ENCODE measurements at regions not wholly inside any gene's neighbourhood (a gene's known extent, or its start where the extent isn't known, plus 50 kb on each side); places are given as distances from the start of the nearest gene placed in this dataset.

- DNase-seq (ENCODE audit: insufficient read length, low spot score) (no peak), FAIRE-seq (no peak)
Measured at GRCh38 chr14:95034788-95035187, 122.5 kb downstream of the DICER1 start.

GRCh38 chr14:95033682-95034632 is 123.4 kb downstream of the DICER1 start:
- no peak for DNase-seq (ENCODE audit: insufficient read length, low spot score)
- no peak for FAIRE-seq

- DNase-seq (ENCODE audit: insufficient read length, low spot score) (no peak), FAIRE-seq (no peak)
Measured at GRCh38 chr14:95033031-95033430, 124.3 kb downstream of the DICER1 start.

GRCh38 chr14:95026851-95027463 is 130.4 kb downstream of the DICER1 start:
- no peak for DNase-seq (ENCODE audit: insufficient read length, low spot score)
- no peak for FAIRE-seq

GRCh38 chr14:95025941-95026340 is 131.4 kb downstream of the DICER1 start:
- no peak for FAIRE-seq

GRCh38 chr14:95025218-95025617 is 132.1 kb downstream of the DICER1 start:
- no peak for DNase-seq (ENCODE audit: insufficient read length, low spot score)
- no peak for FAIRE-seq

More at GRCh38 chr14:95025941-95026340, 131.4 kb downstream of the DICER1 start:
- no peak for DNase-seq (ENCODE audit: insufficient read length, low spot score)

GRCh38 chr14:95024380-95024779 is 132.9 kb downstream of the DICER1 start:
- FAIRE-seq = no peak

GRCh38 chr14:95023886-95024285 is 133.4 kb downstream of the DICER1 start:
- no peak for DNase-seq (ENCODE audit: insufficient read length, low spot score)
- no peak for FAIRE-seq

More at GRCh38 chr14:95024380-95024779, 132.9 kb downstream of the DICER1 start:
- no peak for DNase-seq (ENCODE audit: insufficient read length, low spot score)

GRCh38 chr14:95023115-95023514 is 134.2 kb downstream of the DICER1 start:
- FAIRE-seq (no peak), DNase-seq (ENCODE audit: insufficient read length, low spot score) (no peak)

GRCh38 chr14:95021588-95021987 is 135.7 kb downstream of the DICER1 start:
- FAIRE-seq (no peak), DNase-seq (ENCODE audit: insufficient read length, low spot score) (no peak)

- no peak for FAIRE-seq
Measured at GRCh38 chr14:95018821-95019220, 138.5 kb downstream of the DICER1 start.

GRCh38 chr14:95015046-95015445 is 142.3 kb downstream of the DICER1 start:
- DNase-seq (ENCODE audit: insufficient read length, low spot score) (no peak), FAIRE-seq (no peak)

More at GRCh38 chr14:95018821-95019220, 138.5 kb downstream of the DICER1 start:
- no peak for DNase-seq (ENCODE audit: insufficient read length, low spot score)

GRCh38 chr14:95014036-95014435 is 143.3 kb downstream of the DICER1 start:
- no peak for FAIRE-seq
- DNase-seq (ENCODE audit: insufficient read length, low spot score) = no peak

GRCh38 chr14:95011445-95012006 is 145.8 kb downstream of the DICER1 start:
- no peak for FAIRE-seq

GRCh38 chr14:95008445-95009217 is 148.7 kb downstream of the DICER1 start:
- DNase-seq (ENCODE audit: insufficient read length, low spot score) (no peak), FAIRE-seq (no peak)

More at GRCh38 chr14:95011445-95012006, 145.8 kb downstream of the DICER1 start:
- no peak for DNase-seq (ENCODE audit: insufficient read length, low spot score)

- no peak for FAIRE-seq
- DNase-seq (ENCODE audit: insufficient read length, low spot score) = no peak
Measured at GRCh38 chr14:95007921-95008320, 149.4 kb downstream of the DICER1 start.

- no peak for FAIRE-seq
- DNase-seq (ENCODE audit: insufficient read length, low spot score) = no peak
Measured at GRCh38 chr14:95006479-95006878, 150.8 kb downstream of the DICER1 start.

GRCh38 chr14:95006051-95006450 is 151.3 kb downstream of the DICER1 start:
- DNase-seq (ENCODE audit: insufficient read length, low spot score) (no peak), FAIRE-seq (no peak)

GRCh38 chr14:95003099-95003960 is 154.0 kb downstream of the DICER1 start:
- FAIRE-seq = no peak
- DNase-seq (ENCODE audit: insufficient read length, low spot score) = no peak

GRCh38 chr14:94998685-94999084 is 158.6 kb downstream of the DICER1 start:
- FAIRE-seq = no peak
- no peak for DNase-seq (ENCODE audit: insufficient read length, low spot score)
